ENCODE measurements at regions not wholly inside any gene's neighbourhood (a gene's known extent, or its start where the extent isn't known, plus 50 kb on each side); places are given as distances from the start of the nearest gene placed in this dataset.

GRCh38 chr21:39022466-39022862 is 160.8 kb downstream of the PSMG1 start:
- H3K27ac Mint-ChIP-seq = no peak overlapping the region
- no peak for DNase-seq (ENCODE audit: low spot score, unreplicated experiment)
- H3K4me3 Mint-ChIP-seq (ENCODE audit: low read depth) = no peak overlapping the region
- H3K4me1 Mint-ChIP-seq (ENCODE audit: low read depth) = peaks cover 3% of the 10 kb centered on the region
- peaks cover 2% of the 10 kb centered on the region for H3K27me3 Mint-ChIP-seq
- no peak for TF ChIP-seq CTCF (IDR thresholded peaks at IDR 0.05; ENCODE audit: unreplicated experiment)
- peaks cover 5% of the 10 kb centered on the region for H3K9me3 Mint-ChIP-seq (ENCODE audit: low read depth)
- H3K36me3 Mint-ChIP-seq (ENCODE audit: insufficient read depth) = no peaks in the 10 kb centered on the region

GRCh38 chr21:39022035-39022434 is 161.2 kb downstream of the PSMG1 start:
- Mint-ChIP-seq H3K36me3 (ENCODE audit: insufficient read depth) (no peaks in the 10 kb centered on the region), H3K9me3 (ENCODE audit: low read depth) (peaks cover 5% of the 10 kb centered on the region), H3K27ac (no peak overlapping the region), H3K27me3 (peaks cover 2% of the 10 kb centered on the region), H3K4me3 (ENCODE audit: low read depth) (no peak overlapping the region), H3K4me1 (ENCODE audit: low read depth) (peaks cover 3% of the 10 kb centered on the region)
- no peak for DNase-seq (ENCODE audit: low spot score, unreplicated experiment)
- TF ChIP-seq CTCF (IDR thresholded peaks at IDR 0.05; ENCODE audit: unreplicated experiment) = no peak

- no peak overlapping the region for H3K27ac Mint-ChIP-seq
- H3K27me3 Mint-ChIP-seq = peaks cover 2% of the 10 kb centered on the region
- DNase-seq (ENCODE audit: low spot score, unreplicated experiment) = no peak
- TF ChIP-seq CTCF (IDR thresholded peaks at IDR 0.05; ENCODE audit: unreplicated experiment) = no peak
- H3K4me3 Mint-ChIP-seq (ENCODE audit: low read depth) = no peak overlapping the region
- H3K4me1 Mint-ChIP-seq (ENCODE audit: low read depth) = peaks cover 3% of the 10 kb centered on the region
- peaks cover 5% of the 10 kb centered on the region for H3K9me3 Mint-ChIP-seq (ENCODE audit: low read depth)
- H3K36me3 Mint-ChIP-seq (ENCODE audit: insufficient read depth) = no peaks in the 10 kb centered on the region
Measured at GRCh38 chr21:39021478-39021832, 161.8 kb downstream of the PSMG1 start.

- peaks cover 2% of the 10 kb centered on the region for H3K27me3 Mint-ChIP-seq
- peaks cover 5% of the 10 kb centered on the region for H3K9me3 Mint-ChIP-seq (ENCODE audit: low read depth)
- DNase-seq (ENCODE audit: low spot score, unreplicated experiment) = no peak
- peaks cover 3% of the 10 kb centered on the region for H3K4me1 Mint-ChIP-seq (ENCODE audit: low read depth)
- TF ChIP-seq CTCF (IDR thresholded peaks at IDR 0.05; ENCODE audit: unreplicated experiment) = no peak
- no peak overlapping the region for H3K27ac Mint-ChIP-seq
- no peaks in the 10 kb centered on the region for H3K36me3 Mint-ChIP-seq (ENCODE audit: insufficient read depth)
- no peak overlapping the region for H3K4me3 Mint-ChIP-seq (ENCODE audit: low read depth)
Measured at GRCh38 chr21:39020751-39021477, 162.3 kb downstream of the PSMG1 start.

- H3K9me3 Mint-ChIP-seq (ENCODE audit: low read depth) = no peaks in the 10 kb centered on the region
- TF ChIP-seq CTCF (IDR thresholded peaks at IDR 0.05; ENCODE audit: unreplicated experiment) = no peak
- peaks cover 2% of the 10 kb centered on the region for H3K27me3 Mint-ChIP-seq
- no peak overlapping the region for H3K27ac Mint-ChIP-seq
- DNase-seq (ENCODE audit: low spot score, unreplicated experiment) = no peak
- H3K36me3 Mint-ChIP-seq (ENCODE audit: insufficient read depth) = no peaks in the 10 kb centered on the region
- peaks cover 3% of the 10 kb centered on the region for H3K4me1 Mint-ChIP-seq (ENCODE audit: low read depth)
- H3K4me3 Mint-ChIP-seq (ENCODE audit: low read depth) = no peak overlapping the region
Measured at GRCh38 chr21:39018730-39019129, 164.5 kb downstream of the PSMG1 start.

Data from progenitor cell of endocrine pancreas (in vitro differentiated cells).